IMR-90 (cell line): ENCODE measurements at regions not wholly inside any gene's neighbourhood (a gene's known extent, or its start where the extent isn't known, plus 50 kb on each side); places are given as distances from the start of the nearest gene placed in this dataset.

Source experiments
- ATAC-seq: fragments of 200-7000 bp; cut with Tn5 transposase; 2 replicates; pipeline ENCODE4 v1.9.1; 2020; ENCODE audit warnings: low read depth, mild to moderate bottlenecking, moderate library complexity
- BruUV-seq: library from RNA; stranded (reverse); fragments of 400-500 nt; replicated peaks from 2 replicates; lab custom pipeline; 2021; lab: Mats Ljungman, UMichigan
- CTCF ChIA-PET: fragments of 300-600 bp; formaldehyde crosslinking; extraction: SDS; loops from one replicate; lab custom pipeline; 2021; ENCODE audit warnings: antibody characterized with exemption; lab: Yijun Ruan, JAX
- POLR2A ChIA-PET: fragments of 300-600 bp; sonication (Branson Sonifier 250); formaldehyde crosslinking; loops from one replicate; lab custom pipeline; 2022; ENCODE audit warnings: antibody characterized with exemption; ENCODE audit not compliant: unreplicated experiment; lab: Charles Lee
- DNase-seq: peaks from one replicate; pipeline ENCODE4 v3.0.0; 2013
- H2AFZ ChIP-seq: replicated peaks from 2 replicates; pipeline ENCODE3; 2013; ENCODE audit warnings: low read length, mild to moderate bottlenecking; ENCODE audit not compliant: poor library complexity
- H2AK5ac ChIP-seq: 2 replicates; pipeline ENCODE4 v1.6.1; 2013; ENCODE audit warnings: low read depth, low read length, inconsistent platforms
- H2AK9ac ChIP-seq: replicated peaks from 2 replicates; pipeline ENCODE3; 2013; ENCODE audit warnings: mild to moderate bottlenecking, low read depth, low read length, moderate library complexity; ENCODE audit not compliant: poor library complexity
- H2BK120ac ChIP-seq: 2 replicates; pipeline ENCODE4 v1.6.1; 2013; ENCODE audit warnings: low read depth, low read length, inconsistent platforms
- H2BK15ac ChIP-seq: 3 replicates; pipeline ENCODE4 v1.6.1; 2013; ENCODE audit warnings: low read depth, low read length, inconsistent platforms
- H2BK20ac ChIP-seq: 2 replicates; pipeline ENCODE4 v1.6.1; 2013; ENCODE audit warnings: low read depth, mild to moderate bottlenecking, inconsistent platforms, low read length, moderate library complexity
- H2BK5ac ChIP-seq: 2 replicates; pipeline ENCODE4 v1.6.1; 2013; ENCODE audit warnings: mild to moderate bottlenecking, low read depth, low read length, inconsistent platforms; ENCODE audit not compliant: poor library complexity, severe bottlenecking
- H3K14ac ChIP-seq: replicated peaks from 2 replicates; pipeline ENCODE4 v1.6.1; 2013; ENCODE audit warnings: low read depth, low read length, inconsistent platforms
- H3K18ac ChIP-seq: 2 replicates; pipeline ENCODE4 v1.6.1; 2013; ENCODE audit warnings: low read depth, low read length, control low read depth
- H3K23ac ChIP-seq: 2 replicates; pipeline ENCODE4 v1.6.1; 2013; ENCODE audit warnings: low read depth, low read length, inconsistent platforms
- H3K27ac ChIP-seq: 2 replicates; pipeline ENCODE4 v1.5.1; 2013; ENCODE audit warnings: mild to moderate bottlenecking, control low read depth, low read length; ENCODE audit not compliant: insufficient read depth
- H3K27me3 ChIP-seq: 2 replicates; pipeline ENCODE4 v1.6.1; 2013; ENCODE audit warnings: low read length; ENCODE audit not compliant: control insufficient read depth, insufficient read depth
- H3K36me3 ChIP-seq: 2 replicates; pipeline ENCODE4 v1.6.1; 2013; ENCODE audit warnings: low read length, mixed read lengths; ENCODE audit not compliant: control insufficient read depth, insufficient read depth
- H3K4ac ChIP-seq: 2 replicates; pipeline ENCODE4 v1.6.1; 2013; ENCODE audit warnings: low read depth, low read length, inconsistent platforms
- H3K4me1 ChIP-seq: 2 replicates; pipeline ENCODE4 v1.6.1; 2013; ENCODE audit warnings: low read length, mixed read lengths; ENCODE audit not compliant: control insufficient read depth, insufficient read depth
- H3K4me2 ChIP-seq: 2 replicates; pipeline ENCODE4 v1.6.1; 2013; ENCODE audit warnings: low read depth, mild to moderate bottlenecking, control low read depth, low read length, moderate library complexity
- H3K4me3 ChIP-seq: 2 replicates; pipeline ENCODE4 v1.5.1; 2013; ENCODE audit warnings: low read depth, mild to moderate bottlenecking, control low read depth, low read length, moderate library complexity; ENCODE audit not compliant: insufficient read depth
- H3K56ac ChIP-seq: 2 replicates; pipeline ENCODE4 v1.6.1; 2013; ENCODE audit warnings: low read length, inconsistent platforms; ENCODE audit not compliant: insufficient read depth; ENCODE audit errors: extremely low read depth
- H3K79me1 ChIP-seq, 2 experiments: 2 replicates each; pipeline ENCODE4 v1.6.1; 2013; ENCODE audit warnings: low read length in 2 of 2, inconsistent platforms in 1 of 2, low read depth in 1 of 2
- H3K9ac ChIP-seq: 2 replicates; pipeline ENCODE4 v1.6.1; 2013; ENCODE audit warnings: low read depth, low read length, control low read depth
- H3K9me1 ChIP-seq: 2 replicates; pipeline ENCODE4 v1.6.1; 2013; ENCODE audit warnings: low read length, inconsistent platforms; ENCODE audit not compliant: insufficient read depth
- H3K9me3 ChIP-seq: 2 replicates; pipeline ENCODE4 v1.6.1; 2013; ENCODE audit warnings: low read length; ENCODE audit not compliant: control insufficient read depth, insufficient read depth
- H4K20me1 ChIP-seq: 2 replicates; pipeline ENCODE4 v1.6.1; 2013; ENCODE audit warnings: low read length, inconsistent platforms; ENCODE audit not compliant: insufficient read depth
- H4K5ac ChIP-seq: 2 replicates; pipeline ENCODE4 v1.6.1; 2013; ENCODE audit warnings: mild to moderate bottlenecking, low read depth, low read length, control low read depth
- H4K8ac ChIP-seq, 2 experiments: 2 replicates each; pipeline ENCODE4 v1.6.1; 2013; ENCODE audit warnings: low read depth in 2 of 2, low read length in 2 of 2, control low read depth in 1 of 2, inconsistent platforms in 1 of 2
- H4K91ac ChIP-seq: 2 replicates; pipeline ENCODE4 v1.6.1; 2013; ENCODE audit warnings: low read depth, low read length, inconsistent platforms; ENCODE audit not compliant: insufficient read depth
- BHLHE40 ChIP-seq: fragments of 150-350 bp; IDR thresholded peaks from 2 replicates; pipeline ENCODE4 v1.6.1; 2016; ENCODE audit warnings: mild to moderate bottlenecking, low read depth, low read length
- CEBPB ChIP-seq: IDR thresholded peaks from 2 replicates; pipeline ENCODE4 v1.6.1; 2012; ENCODE audit warnings: low read depth, low read length, improper control_type of control experiment
- CHD1 ChIP-seq: IDR thresholded peaks from 2 replicates; pipeline ENCODE4 v1.6.1; 2012; ENCODE audit warnings: low read depth, low read length, improper control_type of control experiment
- CTCF ChIP-seq: conservative IDR thresholded peaks from 2 replicates; pipeline ENCODE4 v1.5.1; 2012; ENCODE audit warnings: mild to moderate bottlenecking, low read depth, low read length, improper control_type of control experiment
- ELK1 ChIP-seq: fragments of 150-350 bp; IDR thresholded peaks from 2 replicates; pipeline ENCODE4 v1.6.1; 2016; ENCODE audit warnings: low read depth, mild to moderate bottlenecking, low read length, moderate library complexity, borderline replicate concordance
- FOS ChIP-seq: fragments of 150-350 bp; IDR thresholded peaks from 2 replicates; pipeline ENCODE4 v1.6.1; 2016; ENCODE audit warnings: low read depth, low read length
- MAFK ChIP-seq: IDR thresholded peaks from 2 replicates; pipeline ENCODE4 v1.6.1; 2012; ENCODE audit warnings: low read depth, low read length, improper control_type of control experiment
- MAZ ChIP-seq: IDR thresholded peaks from 2 replicates; pipeline ENCODE4 v1.6.1; 2012; ENCODE audit warnings: low read depth, mild to moderate bottlenecking, low read length, improper control_type of control experiment, moderate library complexity, borderline replicate concordance
- MXI1 ChIP-seq: IDR thresholded peaks from 2 replicates; pipeline ENCODE4 v1.6.1; 2012; ENCODE audit warnings: low read depth, mild to moderate bottlenecking, low read length, moderate library complexity, borderline replicate concordance
- NFE2L2 ChIP-seq: fragments of 150-350 bp; IDR thresholded peaks from 2 replicates; pipeline ENCODE4 v1.6.1; 2016; ENCODE audit warnings: low read depth, mild to moderate bottlenecking, low read length
- POLR2A ChIP-seq: IDR thresholded peaks from 2 replicates; pipeline ENCODE4 v1.6.1; 2012; ENCODE audit warnings: mild to moderate bottlenecking, low read depth, low read length
- RAD21 ChIP-seq: IDR thresholded peaks from 2 replicates; pipeline ENCODE4 v1.6.1; 2012; ENCODE audit warnings: low read length, improper control_type of control experiment
- RCOR1 ChIP-seq: IDR thresholded peaks from 2 replicates; pipeline ENCODE4 v1.6.1; 2012; ENCODE audit warnings: mild to moderate bottlenecking, low read length, improper control_type of control experiment; ENCODE audit not compliant: insufficient replicate concordance
- RFX5 ChIP-seq: IDR thresholded peaks from 2 replicates; pipeline ENCODE4 v1.8.0; 2012; ENCODE audit warnings: low read depth, mild to moderate bottlenecking, low read length, moderate library complexity
- SMC3 ChIP-seq: fragments of 150-350 bp; IDR thresholded peaks from 2 replicates; pipeline ENCODE4 v1.6.1; 2016; ENCODE audit warnings: low read depth, mild to moderate bottlenecking, antibody characterized with exemption, low read length, moderate library complexity
- USF2 ChIP-seq: fragments of 150-350 bp; IDR thresholded peaks from 2 replicates; pipeline ENCODE4 v1.6.1; 2017; ENCODE audit warnings: mild to moderate bottlenecking, antibody characterized with exemption, low read length, low read depth
- WGBS, 2 experiments: methylation state at CpG; one replicate each; pipeline versions ENCODE4 v1.1.5 to v1.1.7; 2013; ENCODE audit warnings: missing lambda C conversion rate in 2 of 2; ENCODE audit not compliant: insufficient read length in 1 of 2; ENCODE audit errors: extremely low coverage in 2 of 2; 5-methylcytosine and 5-hydroxymethylcytosine counted together
- dilution Hi-C: fragments of 300-500 bp; cut with HindIII; formaldehyde crosslinking; loops from one replicate; pipeline ENCODE4 v1.14.3; 2018; ENCODE audit warnings: low sequenced_read_pairs; ENCODE audit not compliant: unreplicated experiment
- in situ Hi-C: fragments of 300-500 bp; cut with MboI; formaldehyde crosslinking; loops from 3 replicates; pipeline ENCODE4 v1.14.3; 2019; ENCODE audit warnings: low sequenced_read_pairs, inconsistent platforms, mixed read lengths
- intact Hi-C: fragments of 100-400 bp; cut with micrococcal nuclease; formaldehyde crosslinking; loops from 2 replicates; pipeline ENCODE4 v1.10.0; 2022

GRCh38 chr4:132809298-132810032 lies 339.6 kb upstream of the PCDH10 start:
- Histone ChIP-seq H3K27me3 (no peaks in the 10 kb centered on the region), H3K9me3 (peaks cover 5% of the 10 kb centered on the region), H3K14ac (no peak overlapping the region), H3K4me2 (no peak overlapping the region), H2AFZ (no peak overlapping the region), H3K36me3 (no peaks in the 10 kb centered on the region), H3K18ac (no peak overlapping the region), H2BK120ac (no peak overlapping the region), H2AK9ac (no peak overlapping the region), H3K9ac (no peak overlapping the region), H3K9me1 (no peaks in the 10 kb centered on the region), H3K4me3 (no peak overlapping the region), H2AK5ac (no peak overlapping the region), H3K79me1 (no peaks in the 10 kb centered on the region), H3K4me1 (no peaks in the 10 kb centered on the region), H2BK15ac (no peak overlapping the region), H2BK5ac (no peak overlapping the region), H4K20me1 (no peaks in the 10 kb centered on the region), H3K23ac (no peak overlapping the region), H2BK20ac (no peak overlapping the region), H4K8ac (no peak overlapping the region), H4K91ac (no peak overlapping the region), H4K5ac (no peak overlapping the region), H3K27ac (no peak overlapping the region), H3K56ac (no peak overlapping the region), H3K4ac (no peak overlapping the region)
- no peak for TF ChIP-seq CEBPB
- no peak for TF ChIP-seq POLR2A
- TF ChIP-seq SMC3 = no peak
- TF ChIP-seq RFX5 = no peak
- TF ChIP-seq CTCF = no peak
- no peak for TF ChIP-seq NFE2L2
- no peak for TF ChIP-seq MXI1
- TF ChIP-seq ELK1 = no peak
- TF ChIP-seq MAFK = no peak
- TF ChIP-seq MAZ = no peak
- no peak for TF ChIP-seq BHLHE40
- no peak for TF ChIP-seq USF2
- no peak for TF ChIP-seq CHD1
- no peak for TF ChIP-seq FOS
- no peak for TF ChIP-seq RAD21
- TF ChIP-seq RCOR1 = no peak
- ChIA-PET POLR2A (no interaction called here), CTCF (no interaction called here)
- DNase-seq (no peak), ATAC-seq (no peak)
- dilution Hi-C loops (no loop called here), in situ Hi-C loops (no loop called here), intact Hi-C loops (no loop called here)
- no CpG with 5 or more reads among the region's 16 CpGs for WGBS, 2 experiments
- no TSS peak for BruUV-seq
